Kidney (tissue), 13 donors: ENCODE measurements at regions not wholly inside any gene's neighbourhood (a gene's known extent, or its start where the extent isn't known, plus 50 kb on each side); places are given as distances from the start of the nearest gene placed in this dataset.

ENCODE experiments used
- DNase-seq, 5 donors: peaks; one replicate each; pipeline ENCODE4 v3.0.0-alpha.2; 2013 to 2020
- FAIRE-seq: peaks from 2 replicates; lab custom pipeline; 2012; peaks lifted over from hg19 to GRCh38; lab: Jason Lieb, UNC
- H3K27ac ChIP-seq, 2 donors: one replicate each; pipeline ENCODE4 v1.7.0; 2013; ENCODE audit warnings: low read depth in 2 of 2, low read length in 2 of 2, inconsistent platforms in 1 of 2
- H3K27me3 ChIP-seq: one replicate; pipeline ENCODE4 v1.7.1; 2013; ENCODE audit warnings: low read length, inconsistent platforms; ENCODE audit not compliant: control insufficient read depth, insufficient read depth
- H3K36me3 ChIP-seq, 3 donors: one replicate each; pipeline versions ENCODE4 v1.7.0 to v1.7.1; 2013; ENCODE audit warnings: low read length in 3 of 3, control low read depth in 1 of 3, inconsistent platforms in 1 of 3; ENCODE audit not compliant: insufficient read depth in 3 of 3, control insufficient read depth in 2 of 3
- H3K4me1 ChIP-seq, 3 donors: one replicate each; pipeline versions ENCODE4 v1.7.0 to v1.7.1; 2013; ENCODE audit warnings: low read length in 3 of 3, inconsistent platforms in 1 of 3, low read depth in 1 of 3; ENCODE audit not compliant: control insufficient read depth in 2 of 3, insufficient read depth in 2 of 3
- H3K4me3 ChIP-seq, 3 donors: one replicate each; pipeline versions ENCODE4 v1.7.0 to v1.8.1; 2013; ENCODE audit warnings: low read length in 3 of 3, control low read depth in 1 of 3, inconsistent platforms in 1 of 3
- H3K9ac ChIP-seq, 3 donors: one replicate each; pipeline versions ENCODE4 v1.7.0 to v1.7.1; 2013; ENCODE audit warnings: low read length in 3 of 3, control low read depth in 1 of 3, inconsistent platforms in 1 of 3
- H3K9me3 ChIP-seq, 3 donors: one replicate each; pipeline versions ENCODE4 v1.7.0 to v1.7.1; 2013; ENCODE audit warnings: low read length in 3 of 3, control low read depth in 1 of 3, inconsistent platforms in 1 of 3; ENCODE audit not compliant: control insufficient read depth in 2 of 3, insufficient read depth in 1 of 3
- intact Hi-C: fragments of 100-400 bp; cut with DNase I; formaldehyde crosslinking; loops from one replicate; pipeline ENCODE4 v1.11.1; 2022
- TF ChIP-seq, protein P1 (sequence below): IDR thresholded peaks from 3 replicates; pipeline ENCODE4 v1.5.1; 2012; ENCODE audit warnings: mild to moderate bottlenecking, moderate library complexity, borderline replicate concordance; ENCODE audit not compliant: insufficient read depth; ENCODE audit errors: extremely low read depth
- donor health status: control.
- donor health status: control.
- donor health status: control.
- donor health status: control.
- donor health status: control.
- donor health status: DM: yes; HTN: yes; CAD: no.
- donor health status: Normal renal cell carcinoma (clear cell type).

DNA sequence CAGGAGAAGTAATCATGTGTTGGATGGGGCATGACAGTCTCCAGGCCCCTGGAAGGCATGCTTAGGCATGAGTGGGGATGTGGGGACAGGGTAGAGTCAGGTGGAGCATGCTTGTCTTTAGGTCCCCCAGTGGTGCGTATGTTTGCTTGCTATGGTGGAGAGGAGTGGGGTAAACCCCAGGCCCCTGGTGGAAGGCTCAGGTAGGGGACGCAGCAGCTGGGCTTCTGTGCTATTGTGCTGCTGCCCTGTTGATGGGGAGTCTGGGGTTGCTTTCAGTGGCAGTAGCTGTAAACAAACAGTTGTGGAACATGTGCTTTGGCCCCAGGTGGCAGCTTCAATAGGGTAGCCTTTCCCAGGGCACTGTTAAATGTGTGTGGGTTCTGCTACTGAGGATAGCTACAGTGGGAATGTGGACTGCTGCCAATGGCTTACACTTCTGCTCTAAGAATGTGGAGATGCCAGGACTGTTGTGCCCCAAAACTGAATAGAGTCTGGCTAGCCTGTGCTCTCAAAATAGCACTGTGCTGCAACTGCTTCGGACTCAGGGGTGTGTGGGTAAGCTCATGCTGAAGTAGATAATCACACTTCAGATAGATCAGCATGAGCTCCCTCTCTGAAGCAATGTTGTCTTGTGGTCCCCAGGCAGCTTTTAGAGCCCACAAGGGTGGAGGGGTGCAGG lies 1257.3 kb downstream of the DIAPH3 start:
- Histone ChIP-seq H3K27me3 (no peaks in the 10 kb centered on the region), H3K36me3 (no peaks in the 10 kb centered on the region), H3K4me1 (no peaks in the 10 kb centered on the region), H3K9me3 (no peaks in the 10 kb centered on the region), H3K9ac (no peak overlapping the region), H3K4me3 (no peak overlapping the region), H3K27ac (no peak overlapping the region)
- FAIRE-seq (no peak), DNase-seq (no peak)
- TF ChIP-seq, protein P1, sequence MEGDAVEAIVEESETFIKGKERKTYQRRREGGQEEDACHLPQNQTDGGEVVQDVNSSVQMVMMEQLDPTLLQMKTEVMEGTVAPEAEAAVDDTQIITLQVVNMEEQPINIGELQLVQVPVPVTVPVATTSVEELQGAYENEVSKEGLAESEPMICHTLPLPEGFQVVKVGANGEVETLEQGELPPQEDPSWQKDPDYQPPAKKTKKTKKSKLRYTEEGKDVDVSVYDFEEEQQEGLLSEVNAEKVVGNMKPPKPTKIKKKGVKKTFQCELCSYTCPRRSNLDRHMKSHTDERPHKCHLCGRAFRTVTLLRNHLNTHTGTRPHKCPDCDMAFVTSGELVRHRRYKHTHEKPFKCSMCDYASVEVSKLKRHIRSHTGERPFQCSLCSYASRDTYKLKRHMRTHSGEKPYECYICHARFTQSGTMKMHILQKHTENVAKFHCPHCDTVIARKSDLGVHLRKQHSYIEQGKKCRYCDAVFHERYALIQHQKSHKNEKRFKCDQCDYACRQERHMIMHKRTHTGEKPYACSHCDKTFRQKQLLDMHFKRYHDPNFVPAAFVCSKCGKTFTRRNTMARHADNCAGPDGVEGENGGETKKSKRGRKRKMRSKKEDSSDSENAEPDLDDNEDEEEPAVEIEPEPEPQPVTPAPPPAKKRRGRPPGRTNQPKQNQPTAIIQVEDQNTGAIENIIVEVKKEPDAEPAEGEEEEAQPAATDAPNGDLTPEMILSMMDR, result no peak
- intact Hi-C loops, result no loop called here

DNA sequence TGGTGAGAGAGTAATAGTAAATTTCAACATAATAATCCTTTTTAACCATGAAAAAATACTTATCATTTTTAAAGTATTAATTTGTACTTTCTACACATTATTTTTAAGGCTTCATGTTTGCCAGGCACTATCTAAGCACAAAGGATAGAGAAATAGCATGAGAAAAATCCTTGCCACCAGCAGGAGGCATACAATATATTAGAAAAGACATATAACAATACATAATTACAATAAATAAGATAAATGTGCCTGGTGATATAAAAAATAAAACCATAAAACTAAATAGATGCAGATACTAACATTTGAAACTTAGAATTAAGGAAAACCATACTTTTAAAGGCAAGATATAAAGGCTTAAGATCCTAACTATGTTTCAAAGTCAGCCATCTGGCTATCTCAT lies 1256.4 kb downstream of the DIAPH3 start:
- intact Hi-C loops, result no loop called here
- no peaks in the 10 kb centered on the region for H3K36me3 ChIP-seq
- TF ChIP-seq, protein P1, result no peak

DNA sequence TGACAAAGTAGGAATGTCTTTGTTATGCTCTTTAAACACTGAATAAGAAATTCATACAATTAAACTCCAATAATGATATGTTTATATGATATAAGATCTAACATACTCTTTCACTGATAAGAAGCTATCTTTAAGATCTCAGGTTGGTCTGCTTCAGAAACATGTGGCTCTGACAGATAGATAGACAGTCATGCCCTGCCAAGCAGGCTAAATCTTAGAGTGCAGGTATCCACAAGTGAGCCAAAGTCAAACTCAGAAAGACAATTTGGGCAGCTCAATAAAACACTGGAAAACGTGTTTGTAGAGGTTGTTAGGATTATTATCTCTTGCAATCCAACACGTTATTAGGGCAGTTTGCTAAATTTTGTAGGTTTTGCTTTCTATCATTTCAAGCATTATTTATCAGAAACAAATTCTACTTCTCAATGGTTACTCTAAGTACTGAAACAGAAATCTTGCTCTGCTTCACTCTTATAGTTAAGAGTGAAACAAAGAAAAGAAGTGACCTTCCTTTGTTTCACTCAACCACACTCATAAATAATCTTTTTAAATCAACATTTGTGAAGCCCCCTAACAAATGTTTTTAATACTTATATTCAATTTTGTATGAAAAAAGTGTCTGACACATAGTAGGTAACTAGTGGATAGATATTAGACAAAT lies 1255.6 kb downstream of the DIAPH3 start:
- Histone ChIP-seq H3K36me3 (no peaks in the 10 kb centered on the region), H3K4me3 (no peak overlapping the region), H3K4me1 (no peaks in the 10 kb centered on the region), H3K27ac (no peak overlapping the region), H3K27me3 (no peaks in the 10 kb centered on the region), H3K9ac (no peak overlapping the region), H3K9me3 (no peaks in the 10 kb centered on the region)
- TF ChIP-seq, protein P1, result no peak
- intact Hi-C loops, result no loop called here
- no peak for FAIRE-seq
- no peak for DNase-seq

More for the DNA sequence above, 1256.4 kb downstream of the DIAPH3 start:
- FAIRE-seq, result no peak
- no peak for DNase-seq
- Histone ChIP-seq H3K27ac (no peak overlapping the region), H3K9ac (no peak overlapping the region), H3K27me3 (no peaks in the 10 kb centered on the region), H3K4me1 (no peaks in the 10 kb centered on the region), H3K4me3 (no peak overlapping the region), H3K9me3 (no peaks in the 10 kb centered on the region)
